Thyroid gland (tissue), 4 donors: ENCODE measurements at regions not wholly inside any gene's neighbourhood (a gene's known extent, or its start where the extent isn't known, plus 50 kb on each side); places are given as distances from the start of the nearest gene placed in this dataset.

Experiments used
- DNase-seq, 2 donors: peaks; one replicate each; pipeline ENCODE4 v3.0.0-alpha.2; 2019
- H3K27ac ChIP-seq, 3 donors: fragments of 200-600 bp; sonication (generic); 1 replicate in 2 of 3; 2 replicates in 1 of 3; pipeline ENCODE4 v1.5.1; 2016 to 2019; ENCODE audit warnings: mild to moderate bottlenecking in 1 of 3, moderate library complexity in 1 of 3
- H3K27me3 ChIP-seq: fragments of 200-600 bp; sonication (generic); one replicate; pipeline ENCODE4 v1.5.1; 2019
- H3K36me3 ChIP-seq, 2 donors: fragments of 200-600 bp; sonication (generic); one replicate each; pipeline ENCODE4 v1.5.1; 2016 to 2019
- H3K4me1 ChIP-seq, 2 donors: fragments of 200-600 bp; sonication (generic); one replicate each; pipeline ENCODE4 v1.5.1; 2017 to 2019
- H3K4me3 ChIP-seq, 3 donors: fragments of 200-600 bp; sonication (generic); replicated peaks in 1 of 3; 1 replicate in 2 of 3; 2 replicates in 1 of 3; pipeline ENCODE4 v1.5.1; 2016; ENCODE audit warnings: mild to moderate bottlenecking in 1 of 3
- H3K9me3 ChIP-seq: fragments of 200-600 bp; sonication (generic); one replicate; pipeline ENCODE4 v1.5.1; 2017
- CTCF ChIP-seq, 6 experiments: fragments of 200-600 bp in 3 of 6; fragments of 450-650 bp in 3 of 6; sonication (generic) in 3 of 6; IDR thresholded peaks; one replicate each; pipeline ENCODE4 v1.5.1; 2016 to 2019; ENCODE audit warnings: antibody characterized with exemption in 6 of 6, mild to moderate bottlenecking in 2 of 6, inconsistent platforms in 1 of 6, moderate library complexity in 1 of 6
- POLR2A ChIP-seq, 2 donors: fragments of 450-650 bp; IDR thresholded peaks; one replicate each; pipeline ENCODE4 v1.6.1; 2017; ENCODE audit warnings: antibody characterized with exemption in 2 of 2, mild to moderate bottlenecking in 2 of 2, moderate library complexity in 1 of 2
- WGBS, 2 donors: methylation state at CpG; one replicate each; pipeline ENCODE4 v1.1.5; 2017; 5-methylcytosine and 5-hydroxymethylcytosine counted together
- intact Hi-C: fragments of 100-400 bp; cut with DNase I; formaldehyde crosslinking; loops from one replicate; pipeline ENCODE4 v1.15.1; 2023

GRCh38 chr4:137610960-137611359 is 78.7 kb upstream of the PCDH18 start:
- H3K4me3 ChIP-seq: no peak overlapping the region
- no peak overlapping the region for H3K27ac ChIP-seq
- H3K36me3 ChIP-seq: no peaks in the 10 kb centered on the region
- H3K27me3 ChIP-seq: no peaks in the 10 kb centered on the region
- intact Hi-C loops: no loop called here
- peak in 1 of 2 donors; percentile 7 for DNase-seq
- peak in 4 of 6 experiments; percentile 14 to 45 (median 28) for TF ChIP-seq CTCF (IDR thresholded peaks at IDR 0.05)
- no peak for TF ChIP-seq POLR2A (IDR thresholded peaks at IDR 0.05)
- peaks cover 0 to 9% of the 10 kb centered on the region in 2 donors for H3K4me1 ChIP-seq
- 94 to 98% methylated on average over 2 of the region's 2 CpGs for WGBS, 2 donors
- no peaks in the 10 kb centered on the region for H3K9me3 ChIP-seq

- no peak overlapping the region for H3K4me3 ChIP-seq
- no peak for DNase-seq
- H3K27me3 ChIP-seq: no peaks in the 10 kb centered on the region
- 61 to 66% methylated on average over 4 of the region's 4 CpGs for WGBS, 2 donors
- peak overlapping the region in 2 of 3 donors; percentile 0 to 13 for H3K27ac ChIP-seq
- H3K9me3 ChIP-seq: no peaks in the 10 kb centered on the region
- no peak for TF ChIP-seq POLR2A (IDR thresholded peaks at IDR 0.05)
- no peak for TF ChIP-seq CTCF (IDR thresholded peaks at IDR 0.05)
- peaks cover 0 to 9% of the 10 kb centered on the region in 2 donors for H3K4me1 ChIP-seq
- intact Hi-C loops: no loop called here
- no peaks in the 10 kb centered on the region for H3K36me3 ChIP-seq
Observed at GRCh38 chr4:137609718-137610430, 77.6 kb upstream of the PCDH18 start.

GRCh38 chr4:137608085-137608484 is 75.8 kb upstream of the PCDH18 start:
- Histone ChIP-seq H3K36me3 (no peaks in the 10 kb centered on the region), H3K4me1 (peaks cover 0 to 9% of the 10 kb centered on the region in 2 donors), H3K27me3 (no peaks in the 10 kb centered on the region), H3K9me3 (no peaks in the 10 kb centered on the region), H3K4me3 (no peak overlapping the region), H3K27ac (no peak overlapping the region)
- DNase-seq: peak; percentile 45 to 58
- 81 to 86% methylated on average over 1 of the region's 1 CpG for WGBS, 2 donors
- intact Hi-C loops: no loop called here
- TF ChIP-seq POLR2A (IDR thresholded peaks at IDR 0.05) (no peak), CTCF (IDR thresholded peaks at IDR 0.05) (no peak)

- DNase-seq: no peak
- intact Hi-C loops: no loop called here
- Histone ChIP-seq H3K9me3 (no peaks in the 10 kb centered on the region), H3K36me3 (no peaks in the 10 kb centered on the region), H3K27me3 (no peaks in the 10 kb centered on the region), H3K4me1 (no peaks in the 10 kb centered on the region), H3K27ac (no peak overlapping the region), H3K4me3 (no peak overlapping the region)
- no peak for TF ChIP-seq POLR2A (IDR thresholded peaks at IDR 0.05)
- no peak for TF ChIP-seq CTCF (IDR thresholded peaks at IDR 0.05)
- WGBS, 2 donors: 88% methylated on average over 2 of the region's 2 CpGs
Observed at GRCh38 chr4:137602436-137602835, 70.1 kb upstream of the PCDH18 start.

GRCh38 chr4:137601934-137602333 is 69.6 kb upstream of the PCDH18 start:
- Histone ChIP-seq H3K27me3 (no peaks in the 10 kb centered on the region), H3K9me3 (no peaks in the 10 kb centered on the region), H3K36me3 (no peaks in the 10 kb centered on the region), H3K27ac (no peak overlapping the region), H3K4me3 (no peak overlapping the region), H3K4me1 (no peaks in the 10 kb centered on the region)
- DNase-seq: no peak
- TF ChIP-seq CTCF (IDR thresholded peaks at IDR 0.05) (no peak), POLR2A (IDR thresholded peaks at IDR 0.05) (no peak)
- WGBS, 2 donors: 91 to 95% methylated on average over 1 of the region's 1 CpG
- intact Hi-C loops: no loop called here
